NCI-H2196 (cell line): ENCODE measurements at regions not wholly inside any gene's neighbourhood (a gene's known extent, or its start where the extent isn't known, plus 50 kb on each side); places are given as distances from the start of the nearest gene placed in this dataset.

Source experiments
- DNase-seq: peaks from one replicate; lab custom pipeline; 2025; ENCODE audit not compliant: unreplicated experiment; lab: John Stamatoyannopoulos, UW

DNA sequence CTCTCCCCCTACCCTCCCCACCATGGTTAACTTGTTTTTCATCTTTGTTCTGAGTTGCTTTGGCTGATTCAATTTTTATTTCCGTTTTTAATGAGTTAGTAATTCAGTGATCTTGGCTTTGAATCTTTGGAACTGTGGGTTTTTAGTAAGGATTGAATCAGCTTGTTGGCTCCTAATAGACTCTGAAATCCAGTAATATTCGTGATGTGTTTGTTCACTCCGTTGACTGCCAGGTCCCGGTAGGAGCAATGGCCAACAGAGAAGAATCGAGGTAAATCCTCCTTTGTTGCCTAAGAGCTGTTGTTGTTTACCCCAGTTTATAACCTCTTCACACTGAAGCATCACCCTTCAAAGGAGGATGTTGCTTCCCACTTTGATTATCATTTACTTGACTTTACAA is 92.7 kb downstream of the PCSK1 start:
- DNase-seq, result no peak

DNA sequence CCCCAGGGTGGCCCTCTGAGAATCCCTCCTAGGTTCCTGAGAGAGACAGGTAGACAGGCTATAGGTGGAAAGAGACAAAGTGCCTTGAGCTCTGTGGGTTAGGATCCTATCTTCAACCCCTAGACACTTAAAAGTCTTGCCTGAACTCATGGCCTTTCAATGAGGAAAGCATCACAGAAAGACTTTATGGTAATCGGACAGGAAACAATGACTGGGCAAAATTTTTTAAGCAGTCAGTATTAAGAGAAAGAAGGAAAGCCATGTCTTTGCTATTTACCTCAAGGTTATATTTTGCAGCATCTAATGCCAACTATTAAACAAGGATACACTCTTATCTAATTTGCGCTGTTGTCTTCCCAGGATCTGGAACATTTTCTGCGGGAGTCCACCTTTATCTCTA is 93.2 kb downstream of the PCSK1 start:
- no peak for DNase-seq

DNA sequence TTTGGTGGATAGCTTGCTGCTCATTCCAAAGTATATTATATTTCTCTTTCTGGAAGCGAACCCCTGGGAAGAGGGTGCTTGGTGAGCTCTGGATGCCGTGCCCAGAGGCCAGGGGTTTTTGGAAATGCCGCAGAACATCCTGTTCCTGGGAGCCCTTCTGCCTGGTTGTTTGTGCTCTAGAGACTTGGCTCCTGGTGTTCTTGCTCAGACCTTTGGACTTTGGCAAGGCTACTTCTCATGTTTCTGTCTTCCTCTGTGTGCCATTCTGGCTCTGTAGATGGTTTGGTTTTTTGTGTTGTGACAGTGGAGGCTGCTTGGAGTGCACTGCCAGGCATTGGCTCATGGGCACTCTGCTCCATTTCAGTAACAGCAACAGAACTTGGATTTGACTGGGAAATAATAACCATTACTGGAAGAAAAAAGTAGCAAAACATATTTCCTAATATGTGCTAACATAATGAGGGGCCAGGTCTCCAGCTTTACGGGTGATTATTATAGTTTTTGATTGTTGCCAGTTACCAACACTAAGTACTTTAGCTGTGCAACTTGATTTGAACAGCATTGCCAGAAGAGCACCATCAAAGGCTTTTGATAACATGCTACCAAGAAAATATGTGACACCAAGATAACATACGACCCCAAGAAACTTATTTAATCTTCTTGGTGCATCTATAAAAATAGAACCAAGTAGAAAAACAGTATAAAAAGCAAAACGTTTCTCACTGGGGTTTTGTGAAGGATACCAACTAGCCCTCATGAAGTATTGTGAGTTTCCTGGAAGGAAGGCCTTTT is 94.2 kb downstream of the PCSK1 start:
- DNase-seq, result no peak

DNA sequence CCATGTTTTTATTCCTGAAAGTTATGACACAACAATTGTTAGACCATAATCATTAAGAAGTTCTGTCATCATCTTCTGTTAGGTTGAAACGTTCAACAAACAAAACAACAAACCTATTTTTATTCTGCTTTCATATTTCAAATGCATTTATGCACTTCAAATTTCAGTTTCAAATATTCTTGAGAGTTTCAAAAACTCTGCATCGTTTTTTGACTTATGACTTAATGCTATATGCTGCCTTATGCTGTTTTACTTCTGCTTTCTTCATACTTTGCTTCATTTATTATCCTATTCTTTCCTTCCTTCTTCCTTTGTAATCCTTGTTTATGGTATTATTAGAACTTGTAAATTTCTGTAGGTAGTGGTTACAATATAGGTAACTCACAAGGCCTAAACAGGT is 95.0 kb downstream of the PCSK1 start:
- no peak for DNase-seq

DNA sequence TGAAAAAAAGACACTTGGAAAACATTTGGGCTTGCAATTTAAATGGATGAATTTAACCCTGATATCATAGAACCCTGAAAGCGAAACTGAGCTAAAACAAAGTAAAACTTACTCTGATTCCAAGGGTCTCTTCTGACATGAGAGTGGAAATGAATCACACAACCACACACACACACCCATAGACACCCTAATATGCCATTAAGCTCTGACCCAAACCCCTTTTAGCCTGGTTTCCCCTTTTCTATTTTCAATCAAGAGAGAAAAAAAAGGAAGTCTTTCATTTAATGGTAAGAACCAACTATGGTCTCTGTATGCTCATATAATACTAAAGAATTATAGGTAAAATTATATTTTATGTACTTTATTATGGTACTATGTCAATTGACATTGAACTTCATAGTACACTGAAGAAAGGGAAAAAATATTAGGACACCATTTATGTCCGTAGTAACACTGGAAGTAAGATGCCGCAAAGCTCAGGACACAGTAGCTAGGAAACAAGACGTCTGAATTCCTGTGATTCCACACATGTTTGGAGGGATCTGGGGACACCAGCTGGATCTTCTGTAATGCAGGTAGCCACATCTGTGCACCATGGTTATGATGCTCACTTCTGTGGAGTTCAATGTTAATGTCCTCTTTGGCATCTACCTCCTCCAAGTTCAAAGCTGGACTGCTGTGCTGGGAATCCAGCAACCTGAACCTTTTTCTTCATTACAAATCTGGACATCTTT is 95.8 kb downstream of the PCSK1 start:
- no peak for DNase-seq

DNA sequence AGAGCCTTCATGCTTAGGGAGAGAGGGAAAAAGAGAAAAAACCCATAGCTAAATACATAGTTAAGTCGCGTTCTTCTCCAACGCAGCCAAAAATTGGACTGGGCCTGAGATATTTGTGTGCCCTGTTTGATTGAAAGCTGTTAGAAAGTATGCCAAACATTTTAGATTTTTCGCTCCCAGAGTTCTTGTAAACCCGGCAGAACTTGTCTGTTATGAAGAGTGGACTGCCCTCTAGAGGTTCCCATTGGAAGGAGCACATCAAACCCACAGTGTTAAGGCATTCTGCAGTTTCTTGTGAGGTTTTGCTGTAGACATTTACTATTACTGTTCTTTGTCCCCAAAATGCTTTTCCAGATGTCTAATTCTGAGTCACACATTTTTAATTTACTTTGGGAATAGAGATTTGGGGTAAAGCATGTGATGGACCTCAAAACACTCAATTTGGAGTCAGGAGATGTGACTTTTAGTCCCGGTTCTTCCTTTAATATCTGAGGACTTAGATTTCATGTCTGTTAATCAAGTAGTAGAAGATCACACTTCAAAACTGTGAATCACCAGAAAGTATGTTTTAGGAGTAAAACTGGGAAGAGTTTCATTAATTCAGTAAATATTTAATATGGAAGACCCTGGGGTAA is 96.6 kb downstream of the PCSK1 start:
- peak; percentile 57 for DNase-seq

DNA sequence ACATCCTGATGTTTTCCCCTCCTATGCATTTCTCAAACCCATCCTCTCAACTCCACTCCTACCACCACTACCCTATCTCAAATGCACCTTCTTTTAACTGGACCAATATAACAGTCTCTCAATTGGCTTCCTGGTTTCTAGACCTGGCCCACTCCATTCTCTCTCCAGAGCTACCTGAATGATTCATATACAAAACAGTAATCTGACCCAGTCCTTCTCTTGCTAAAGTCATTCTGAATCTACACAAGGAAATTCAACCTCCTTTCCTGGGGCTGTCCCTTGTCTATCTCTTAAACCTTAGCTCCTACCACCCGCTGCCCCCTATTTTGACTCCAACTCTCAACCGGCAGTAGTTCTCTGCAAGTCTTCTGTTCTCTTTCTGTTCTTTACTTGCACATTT is 97.2 kb downstream of the PCSK1 start:
- DNase-seq, result no peak

DNA sequence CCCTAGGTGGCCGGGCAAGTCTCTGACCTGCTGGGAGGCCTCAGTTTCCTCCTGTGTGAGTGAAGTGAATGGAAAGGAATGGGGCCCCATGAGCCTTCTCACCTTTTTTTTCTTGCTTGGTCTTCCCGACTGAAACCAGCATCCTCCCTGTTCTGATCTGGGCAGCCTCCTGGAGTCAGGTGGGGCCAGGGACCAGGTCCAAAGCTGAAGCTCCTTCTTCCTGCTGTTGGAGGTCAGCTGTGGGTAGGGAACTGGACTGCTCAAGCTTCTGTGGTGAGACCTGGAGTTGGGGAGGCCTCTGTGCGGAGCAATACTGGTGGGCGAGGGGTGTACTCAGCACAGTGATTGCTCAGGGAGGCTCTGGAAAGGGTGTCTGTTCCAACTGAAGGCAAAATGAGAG is 99.7 kb downstream of the PCSK1 start:
- no peak for DNase-seq

DNA sequence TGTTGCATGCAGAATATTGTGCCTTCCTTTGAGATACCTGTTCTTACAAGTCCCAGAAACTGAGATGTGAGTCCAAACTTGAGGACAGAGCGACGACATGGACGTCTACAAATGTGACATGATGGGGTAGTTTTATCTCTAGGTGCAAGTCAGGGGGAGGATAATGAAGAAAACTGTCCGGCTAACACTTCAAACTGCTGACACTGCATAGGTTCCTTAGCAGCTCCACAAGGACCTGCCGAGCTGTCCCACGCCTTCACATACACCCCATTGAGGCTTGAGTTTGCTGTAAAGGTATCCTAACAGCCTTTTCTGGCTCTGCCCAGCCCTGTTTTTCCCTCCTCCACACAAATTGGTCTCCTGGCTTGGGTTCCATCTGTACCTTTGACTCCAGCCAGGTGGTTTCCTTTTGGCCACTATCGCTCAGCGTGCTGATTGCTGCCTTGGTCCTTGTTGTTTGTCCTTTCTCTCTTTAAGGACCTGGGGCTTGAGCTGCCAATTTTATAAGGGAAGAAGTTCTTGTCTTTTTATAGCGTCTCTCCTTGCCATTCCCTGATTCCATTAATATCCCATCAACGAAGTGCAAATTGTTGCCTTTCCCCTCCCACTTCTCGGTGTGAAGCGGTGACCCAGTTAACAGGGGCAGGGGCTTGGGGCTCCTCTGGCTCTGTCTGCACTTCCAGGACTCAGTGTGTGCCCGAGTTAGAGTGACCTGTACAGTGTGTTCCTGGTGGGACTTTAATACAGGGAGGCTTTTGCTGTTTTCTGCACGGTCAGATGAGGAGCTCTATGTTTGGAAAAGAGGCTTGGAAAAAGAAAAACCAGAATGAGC is 100.3 kb downstream of the PCSK1 start:
- DNase-seq, result no peak

DNA sequence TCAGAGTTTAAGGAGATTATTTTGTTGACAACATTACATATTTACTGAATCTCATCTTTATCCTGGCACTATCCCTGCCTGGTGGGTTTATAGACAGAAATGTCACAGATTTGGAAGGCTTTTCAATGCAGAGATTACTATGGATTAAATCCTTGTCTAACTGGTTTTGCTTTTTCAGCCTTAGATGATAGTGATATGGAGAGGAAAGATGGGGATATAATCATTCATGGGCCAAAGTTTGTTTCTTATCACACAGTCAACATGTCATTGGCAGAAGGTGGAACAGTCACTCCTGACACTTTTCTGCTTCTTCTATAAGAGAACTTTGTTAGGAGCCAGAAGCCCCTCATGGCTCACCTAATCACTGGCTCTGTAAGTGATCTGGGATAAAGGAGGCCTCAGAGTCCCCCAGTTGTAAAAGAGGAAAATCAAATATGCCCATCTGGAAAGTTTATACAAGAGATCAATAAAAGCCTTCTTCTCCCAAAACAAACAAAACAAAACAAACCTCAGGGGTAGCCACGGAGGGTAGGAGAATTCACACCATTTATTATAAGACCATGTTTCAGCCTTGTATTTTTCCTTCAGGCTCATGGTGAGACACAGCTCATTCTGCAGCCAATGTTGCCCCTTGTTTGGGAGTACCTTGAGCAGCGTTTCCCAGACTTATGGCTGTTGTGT is 101.2 kb downstream of the PCSK1 start:
- DNase-seq, result no peak

DNA sequence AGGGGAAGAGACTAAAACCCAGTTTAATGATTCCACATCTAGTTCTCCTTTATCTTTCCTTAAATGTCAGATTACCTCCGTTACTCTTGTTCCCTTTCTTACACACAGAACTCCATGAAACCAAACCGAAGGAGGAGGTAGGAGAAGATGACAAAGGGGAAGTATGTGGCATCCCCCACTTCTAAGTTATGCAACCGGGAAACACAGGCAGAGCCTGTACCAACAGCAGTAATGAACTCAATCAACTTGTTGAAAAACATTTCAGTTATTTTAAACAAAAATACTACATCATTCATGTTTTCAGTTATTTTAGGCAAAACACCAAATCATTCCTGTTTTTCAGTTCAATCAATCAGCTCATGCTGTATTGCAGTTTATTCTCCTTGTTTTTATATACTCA is 101.8 kb downstream of the PCSK1 start:
- no peak for DNase-seq

DNA sequence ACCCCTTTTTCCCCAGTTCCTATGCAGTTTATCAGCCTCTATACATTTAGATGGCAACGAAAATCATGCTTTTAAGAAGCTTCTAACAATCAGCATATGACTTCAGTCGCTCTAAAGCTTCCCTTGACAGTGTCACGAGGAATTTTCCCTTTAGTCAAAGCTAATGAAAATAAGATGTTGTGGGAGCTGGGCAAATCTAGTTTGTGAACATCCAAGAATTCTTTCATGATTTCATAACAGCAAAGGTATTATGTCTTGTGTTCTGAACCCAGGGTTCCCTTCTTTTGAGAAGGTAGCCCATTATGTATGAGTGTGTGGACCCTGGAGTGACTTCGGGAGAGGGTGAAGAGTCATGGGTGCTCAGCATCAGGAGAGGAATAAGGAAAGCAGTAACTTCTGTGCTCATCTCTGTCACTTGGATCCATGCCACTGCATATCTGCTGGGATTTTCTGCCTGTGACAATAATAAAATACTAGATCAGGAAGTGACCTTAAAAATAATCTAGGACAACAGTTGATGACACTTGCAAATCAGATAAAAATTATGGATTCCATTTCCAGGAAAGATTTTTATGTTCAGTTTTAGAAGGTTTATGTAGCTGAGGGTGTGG is 102.4 kb downstream of the PCSK1 start:
- no peak for DNase-seq

DNA sequence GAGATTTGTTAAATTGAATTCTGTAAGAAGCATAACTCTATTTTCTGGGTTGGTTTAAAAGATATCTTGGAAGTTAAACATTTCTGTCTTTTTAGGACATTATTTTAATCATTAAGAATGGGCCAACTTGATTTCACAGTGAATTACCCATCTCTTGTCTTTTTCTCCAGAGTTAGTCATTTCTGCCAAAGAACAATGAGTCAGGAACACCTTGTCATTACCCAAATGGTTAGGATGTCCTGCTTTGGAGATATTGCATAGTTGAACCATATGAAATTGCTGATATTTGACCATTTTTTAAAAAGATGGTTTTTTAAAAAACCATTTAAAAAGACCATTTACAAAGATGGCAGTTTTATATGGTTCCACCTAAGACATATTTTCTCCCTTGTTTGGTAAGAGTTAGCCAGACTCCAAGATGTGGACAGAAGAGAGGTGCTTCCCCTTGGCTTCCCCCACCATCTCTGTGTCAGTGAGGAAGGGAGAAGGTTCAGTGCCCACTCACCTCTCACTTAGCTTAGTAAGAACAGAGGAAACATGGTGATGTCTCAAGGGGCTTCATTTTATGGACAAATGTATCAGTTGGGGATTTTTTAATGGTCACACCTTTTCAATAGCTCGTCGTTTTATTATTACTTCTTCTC is 103.0 kb downstream of the PCSK1 start:
- no peak for DNase-seq

DNA sequence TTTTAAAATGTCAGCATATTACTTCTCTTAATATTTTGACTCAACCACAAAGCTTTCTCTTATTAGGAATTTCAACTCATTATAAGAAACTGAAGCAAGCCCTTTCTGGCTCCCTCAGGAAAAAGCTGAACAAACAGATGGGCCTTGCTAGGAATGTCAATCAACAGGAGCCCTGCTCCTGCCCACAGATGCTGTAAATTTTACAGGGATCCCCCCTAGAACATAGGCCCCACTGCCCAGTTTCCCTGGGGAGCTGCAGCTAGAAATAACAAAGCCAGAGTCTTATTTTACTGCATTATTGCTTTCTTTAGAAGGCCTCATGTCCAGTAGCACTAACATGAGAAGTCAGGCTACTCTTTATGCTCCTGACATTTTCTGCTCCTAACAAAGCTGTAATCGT is 103.8 kb downstream of the PCSK1 start:
- DNase-seq, result no peak

DNA sequence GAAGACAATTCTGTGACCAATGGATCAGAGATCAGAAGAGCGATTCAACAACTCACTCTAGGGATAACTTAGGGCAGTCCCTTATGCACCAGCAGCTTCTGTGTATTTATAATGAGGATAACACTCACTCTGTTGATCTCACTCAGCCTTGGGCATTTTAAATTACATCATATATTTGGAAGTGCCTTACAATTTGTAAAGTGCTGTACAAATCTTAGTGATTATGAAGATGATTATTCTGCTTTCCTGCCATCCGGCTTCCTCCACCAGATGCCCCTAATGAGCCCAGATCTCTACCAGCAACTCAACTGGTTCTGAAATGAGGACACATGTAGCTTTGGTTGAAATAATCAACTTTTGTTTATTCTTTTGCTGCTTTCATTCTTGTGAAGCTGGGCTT is 105.3 kb downstream of the PCSK1 start:
- no peak for DNase-seq

DNA sequence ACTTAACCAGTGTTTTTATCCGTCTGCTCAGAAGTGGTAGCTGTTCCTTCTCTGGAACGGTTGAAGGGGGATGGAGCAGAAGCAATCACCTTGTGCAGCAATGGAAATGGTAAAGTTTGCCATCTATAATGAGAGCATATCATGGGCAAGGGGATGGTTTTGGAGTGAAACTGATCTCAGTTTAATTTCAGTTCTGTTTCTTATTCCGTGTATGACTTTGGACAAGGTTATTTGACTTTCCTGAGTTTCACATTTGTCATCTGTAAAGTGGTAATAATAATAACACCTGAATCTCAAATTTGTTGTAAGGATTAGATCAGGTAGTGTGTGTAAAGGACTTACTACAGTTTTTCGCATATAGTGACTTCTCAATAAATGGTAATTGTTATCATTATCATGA is 106.1 kb downstream of the PCSK1 start:
- no peak for DNase-seq

DNA sequence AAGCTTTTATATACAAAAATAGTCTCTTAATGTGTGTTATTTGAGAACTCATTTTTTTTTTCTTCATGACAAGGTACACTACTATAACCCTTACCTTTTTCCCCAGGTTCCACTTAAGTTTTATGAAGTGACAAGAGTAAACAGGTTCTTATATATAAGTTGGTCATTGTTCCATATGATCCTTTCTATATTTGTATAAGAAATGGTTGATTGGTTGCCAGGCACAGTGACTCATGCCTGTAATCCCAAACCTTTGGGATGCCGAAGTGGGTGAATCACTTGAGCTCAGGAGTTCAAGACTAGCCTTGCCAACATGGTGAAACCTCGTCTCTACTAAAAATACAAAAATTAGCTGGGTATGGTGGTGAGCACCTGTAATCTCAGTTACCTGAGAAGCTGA is 108.3 kb downstream of the PCSK1 start:
- no peak for DNase-seq

DNA sequence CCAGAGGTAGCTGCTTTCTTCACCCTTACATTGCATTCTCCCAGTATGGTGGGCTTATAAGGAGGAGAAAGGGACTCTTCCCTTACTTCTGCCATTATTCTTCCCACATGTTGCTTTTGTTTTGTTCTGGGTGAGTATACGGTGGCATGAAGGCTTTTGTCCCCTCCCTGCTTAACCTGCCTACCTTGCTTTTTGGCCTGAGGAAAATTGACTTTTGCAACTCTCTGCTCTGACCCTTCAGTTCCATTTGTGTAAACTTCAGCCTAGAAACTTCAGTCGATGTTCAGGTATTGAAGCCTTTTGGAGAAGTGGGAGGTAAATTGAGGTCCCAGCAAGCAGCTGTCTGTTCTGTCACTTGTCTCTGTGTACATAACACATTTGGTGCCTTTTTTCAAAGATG is 110.2 kb downstream of the PCSK1 start:
- DNase-seq, result no peak

DNA sequence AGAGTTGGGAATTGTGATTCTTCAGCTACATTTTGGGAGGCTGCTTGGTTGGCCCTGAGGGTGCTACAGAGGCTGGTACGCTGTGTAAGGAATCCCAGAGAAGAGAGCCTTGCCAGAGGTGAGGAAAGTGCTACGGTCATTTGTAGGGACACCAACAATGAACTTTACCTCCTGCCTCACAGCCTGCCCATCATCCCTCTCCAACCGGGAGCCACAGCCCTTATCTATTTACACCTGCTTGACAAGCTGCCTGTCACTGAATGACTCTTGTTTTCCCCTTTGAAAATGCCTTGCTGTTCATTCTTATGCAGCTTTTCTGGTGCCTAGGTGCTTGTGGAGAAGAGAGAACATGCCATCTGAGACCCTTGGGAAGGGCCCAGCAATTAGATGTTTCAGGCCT is 110.8 kb downstream of the PCSK1 start:
- DNase-seq, result no peak

DNA sequence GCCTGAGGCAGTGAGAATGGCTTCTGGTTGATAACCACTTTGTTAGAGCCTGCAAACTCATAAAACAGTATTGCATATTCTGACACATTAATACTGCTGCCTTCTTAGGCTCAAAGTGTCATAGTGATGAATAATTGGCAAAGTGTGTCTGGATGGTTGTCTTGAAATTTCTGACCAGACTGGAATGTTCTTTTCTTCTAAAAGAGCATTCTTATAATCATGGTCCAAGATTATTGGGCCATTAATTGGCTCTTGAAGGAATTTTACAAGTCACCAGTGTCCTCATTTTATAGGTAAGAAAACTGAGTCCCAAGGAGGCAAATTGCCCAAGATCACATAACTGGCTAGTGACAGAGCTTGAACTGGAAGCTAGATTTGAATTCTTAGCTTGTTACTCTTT is 111.7 kb downstream of the PCSK1 start:
- no peak for DNase-seq
